Prostate gland (tissue), 2 donors: ENCODE measurements at regions not wholly inside any gene's neighbourhood (a gene's known extent, or its start where the extent isn't known, plus 50 kb on each side); places are given as distances from the start of the nearest gene placed in this dataset.

ENCODE experiments used
- CTCF ChIP-seq, 4 experiments: fragments of 200-600 bp in 2 of 4; fragments of 450-650 bp in 2 of 4; sonication (generic) in 2 of 4; IDR thresholded peaks; 1 replicate in 3 of 4; 2 replicates in 1 of 4; pipeline ENCODE4 v1.5.1; 2016 to 2019; ENCODE audit warnings: antibody characterized with exemption in 4 of 4, mild to moderate bottlenecking in 2 of 4, moderate library complexity in 2 of 4
- POLR2AphosphoS5 ChIP-seq: sonication (generic); formaldehyde crosslinking; IDR thresholded peaks from one replicate; pipeline ENCODE4 v1.6.1; 2017; ENCODE audit warnings: antibody characterized with exemption

- TF ChIP-seq POLR2AphosphoS5 (no peak), CTCF (IDR thresholded peaks at IDR 0.05) (no peak)
Measured at GRCh38 chr2:30324245-30324908, 93.0 kb downstream of the LBH start.
